Mesothelial cell of epicardium (in vitro differentiated cells): ENCODE measurements at regions not wholly inside any gene's neighbourhood (a gene's known extent, or its start where the extent isn't known, plus 50 kb on each side); places are given as distances from the start of the nearest gene placed in this dataset.

Source experiments
- DNase-seq, 2 experiments: peaks; one replicate each; pipeline ENCODE4 v3.0.0; 2021; ENCODE audit warnings: low spot score in 2 of 2; ENCODE audit not compliant: unreplicated experiment in 2 of 2
- H3K27ac Mint-ChIP-seq: 2 replicates; pipeline ENCODE4 v1.8.0; 2021; ENCODE audit warnings: mixed read lengths
- H3K27me3 Mint-ChIP-seq: 2 replicates; pipeline ENCODE4 v1.8.0; 2021; ENCODE audit warnings: low read depth, mixed read lengths
- H3K36me3 Mint-ChIP-seq: 2 replicates; pipeline ENCODE4 v1.8.0; 2021; ENCODE audit warnings: mixed read lengths
- H3K4me1 Mint-ChIP-seq: 2 replicates; pipeline ENCODE4 v1.8.0; 2021; ENCODE audit warnings: mixed read lengths
- H3K4me3 Mint-ChIP-seq: 2 replicates; pipeline ENCODE4 v1.8.0; 2021; ENCODE audit warnings: mild to moderate bottlenecking, moderate library complexity, mixed read lengths
- H3K9me3 Mint-ChIP-seq: 2 replicates; pipeline ENCODE4 v1.8.0; 2021; ENCODE audit warnings: mixed read lengths
- CTCF ChIP-seq: fragments of 200-600 bp; sonication (generic); IDR thresholded peaks from one replicate; pipeline ENCODE4 v1.5.0; 2021; ENCODE audit warnings: antibody characterized with exemption; ENCODE audit not compliant: unreplicated experiment

GRCh38 chr12:86634456-86635410, 378.5 kb upstream of the MGAT4C start:
- no peak overlapping the region for H3K4me3 Mint-ChIP-seq
- H3K4me1 Mint-ChIP-seq, result no peaks in the 10 kb centered on the region
- H3K36me3 Mint-ChIP-seq, result no peaks in the 10 kb centered on the region
- H3K27ac Mint-ChIP-seq, result no peak overlapping the region
- peaks cover 10% of the 10 kb centered on the region for H3K9me3 Mint-ChIP-seq
- no peaks in the 10 kb centered on the region for H3K27me3 Mint-ChIP-seq
- no peak for TF ChIP-seq CTCF
- no peak for DNase-seq

GRCh38 chr12:86627001-86627400, 370.8 kb upstream of the MGAT4C start:
- DNase-seq, result no peak
- peaks cover 19% of the 10 kb centered on the region for H3K36me3 Mint-ChIP-seq
- no peak for TF ChIP-seq CTCF
- no peak overlapping the region for H3K27ac Mint-ChIP-seq
- no peak overlapping the region for H3K4me3 Mint-ChIP-seq
- no peaks in the 10 kb centered on the region for H3K27me3 Mint-ChIP-seq
- peaks cover 64% of the 10 kb centered on the region for H3K9me3 Mint-ChIP-seq
- H3K4me1 Mint-ChIP-seq, result no peaks in the 10 kb centered on the region

GRCh38 chr12:86623267-86623666, 367.1 kb upstream of the MGAT4C start:
- Mint-ChIP-seq H3K4me3 (no peak overlapping the region), H3K9me3 (peaks cover 45% of the 10 kb centered on the region), H3K27me3 (no peaks in the 10 kb centered on the region), H3K4me1 (no peaks in the 10 kb centered on the region), H3K27ac (no peak overlapping the region), H3K36me3 (peaks cover 17% of the 10 kb centered on the region)
- no peak for TF ChIP-seq CTCF
- no peak for DNase-seq

- no peak for TF ChIP-seq CTCF
- DNase-seq, result no peak
- Mint-ChIP-seq H3K9me3 (peaks cover 44% of the 10 kb centered on the region), H3K27ac (no peak overlapping the region), H3K36me3 (peaks cover 11% of the 10 kb centered on the region), H3K4me1 (no peaks in the 10 kb centered on the region), H3K27me3 (no peaks in the 10 kb centered on the region), H3K4me3 (no peak overlapping the region)
These were observed 365.8 kb upstream of the MGAT4C start for GRCh38 chr12:86621957-86622356.

- peaks cover 6% of the 10 kb centered on the region for H3K9me3 Mint-ChIP-seq
- H3K4me1 Mint-ChIP-seq, result peaks cover 3% of the 10 kb centered on the region
- no peaks in the 10 kb centered on the region for H3K36me3 Mint-ChIP-seq
- no peak for DNase-seq
- H3K27me3 Mint-ChIP-seq, result peaks cover 6% of the 10 kb centered on the region
- H3K27ac Mint-ChIP-seq, result no peak overlapping the region
- no peak for TF ChIP-seq CTCF
- no peak overlapping the region for H3K4me3 Mint-ChIP-seq
These were observed 357.1 kb upstream of the MGAT4C start for GRCh38 chr12:86613311-86613710.
